ENCODE measurements at regions not wholly inside any gene's neighbourhood (a gene's known extent, or its start where the extent isn't known, plus 50 kb on each side); places are given as distances from the start of the nearest gene placed in this dataset.
"Not testable (repeated sequence)": the region's sequence is repeated elsewhere in the genome, so short reads cannot be mapped to it uniquely, and the experiment has no call there.

DNA sequence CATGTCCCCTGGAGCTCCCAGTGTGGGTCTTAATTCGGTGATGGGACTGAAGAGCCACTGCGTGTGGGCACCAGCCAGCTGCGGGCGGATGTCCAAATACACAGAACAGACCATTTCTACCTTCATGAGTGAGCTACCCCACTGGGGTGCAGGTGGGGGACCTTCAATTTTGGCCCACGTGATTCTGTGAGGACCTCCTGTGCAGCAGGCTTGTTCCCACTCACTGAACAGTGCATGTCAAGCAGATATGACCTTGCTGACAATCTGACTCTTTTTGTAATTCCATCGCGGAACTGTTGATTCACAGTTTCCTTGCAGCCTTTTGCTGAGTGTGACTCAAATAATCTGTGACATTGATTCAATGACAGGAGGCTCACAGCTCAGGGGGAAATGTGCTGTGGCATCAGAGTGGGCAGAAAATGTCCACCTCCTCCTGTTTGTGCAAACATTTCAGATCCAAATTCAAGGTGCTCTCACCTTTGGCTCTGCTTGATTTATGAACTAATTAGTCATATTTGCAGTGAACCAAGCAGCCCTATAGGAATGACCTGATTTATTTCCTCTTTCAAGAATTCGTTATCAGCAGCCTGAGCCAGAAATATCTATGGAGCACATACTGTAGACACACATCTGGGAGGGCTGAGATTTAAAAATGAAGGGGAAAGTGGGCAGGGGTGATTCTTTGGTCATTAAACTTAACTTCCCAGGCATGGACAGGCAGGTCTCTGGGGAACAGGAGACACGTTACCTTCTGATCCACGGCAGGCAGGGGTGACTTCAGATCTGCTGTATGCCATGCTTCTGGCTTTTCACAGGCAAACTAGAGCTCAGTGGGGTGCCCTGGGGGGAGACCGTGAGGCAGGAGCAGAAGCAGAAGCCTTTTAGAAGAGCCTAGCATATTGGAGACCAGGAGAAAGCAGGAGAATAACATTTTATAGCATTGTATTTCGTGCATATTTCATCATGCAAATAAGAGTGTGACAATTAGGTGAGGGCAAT, 170.0 kb upstream of the KL start:
- intact Hi-C loops (cut with micrococcal nuclease; ENCODE audit: unreplicated experiment): no loop called here
- Histone ChIP-seq H3K9me3 (ENCODE audit: low read depth, low read length, poor library complexity, severe bottlenecking) (no peaks in the 10 kb centered on the region), H3K27ac (ENCODE audit: low read depth, low read length, poor library complexity, severe bottlenecking) (no peak overlapping the region), H3K36me3 (ENCODE audit: insufficient read depth, low read length, poor library complexity, severe bottlenecking) (no peaks in the 10 kb centered on the region), H3K4me3 (ENCODE audit: low read depth, low read length, poor library complexity, severe bottlenecking) (no peak overlapping the region), H3K27me3 (replicated peaks; ENCODE audit: insufficient read depth, low read depth, low read length, poor library complexity) (no peaks in the 10 kb centered on the region), H3K4me1 (ENCODE audit: insufficient read depth, low read length, poor library complexity, severe bottlenecking) (no peaks in the 10 kb centered on the region)
- no TSS peak for BruUV-seq (replicated peaks)
- DNase-seq (ENCODE audit: low spot score): no peak
- CTCF ChIA-PET: no interaction called here
- TF ChIP-seq CTCF (conservative IDR thresholded peaks at IDR 0.05; ENCODE audit: low read depth, low read length): no peak
- no peak for TF ChIP-seq EZH2 (IDR thresholded peaks at IDR 0.05; ENCODE audit: borderline replicate concordance, low read depth, low read length, poor library complexity, severe bottlenecking)
- POLR2A ChIA-PET (ENCODE audit: low non-redundant PET): no interaction called here

GRCh38 chr13:32847976-32848375, 168.2 kb upstream of the KL start:
- H3K27ac ChIP-seq (ENCODE audit: low read depth, low read length, poor library complexity, severe bottlenecking); H3K27me3 ChIP-seq (replicated peaks; ENCODE audit: insufficient read depth, low read depth, low read length, poor library complexity); H3K36me3 ChIP-seq (ENCODE audit: insufficient read depth, low read length, poor library complexity, severe bottlenecking); DNase-seq (ENCODE audit: low spot score); CTCF ChIA-PET; H3K4me3 ChIP-seq (ENCODE audit: low read depth, low read length, poor library complexity, severe bottlenecking); intact Hi-C loops (cut with micrococcal nuclease; ENCODE audit: unreplicated experiment); POLR2A ChIA-PET (ENCODE audit: low non-redundant PET); BruUV-seq (replicated peaks); H3K4me1 ChIP-seq (ENCODE audit: insufficient read depth, low read length, poor library complexity, severe bottlenecking); H3K9me3 ChIP-seq (ENCODE audit: low read depth, low read length, poor library complexity, severe bottlenecking): not testable (repeated sequence)

DNA sequence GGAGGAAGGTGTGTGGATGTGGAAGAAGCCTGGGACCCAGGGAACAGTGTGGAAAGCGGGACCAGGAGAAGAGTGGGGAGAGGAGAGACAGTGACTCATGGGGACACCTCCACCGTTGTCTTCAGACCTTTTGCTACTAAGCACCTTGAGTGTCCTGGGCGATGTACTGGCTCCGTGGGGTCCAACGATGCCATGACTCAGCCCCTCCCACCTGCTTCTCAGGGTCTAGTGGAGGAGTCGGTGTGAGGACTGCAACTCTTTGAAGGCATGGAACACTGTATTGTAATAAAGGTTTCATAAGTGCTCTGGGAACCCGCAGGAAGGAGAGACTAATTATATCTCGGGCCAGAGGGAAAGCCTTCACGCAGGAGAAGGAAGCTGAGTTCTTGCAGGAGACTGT, 166.9 kb upstream of the KL start:
- CTCF ChIA-PET: no interaction called here
- no peak overlapping the region for H3K27ac ChIP-seq (ENCODE audit: low read depth, low read length, poor library complexity, severe bottlenecking)
- no peaks in the 10 kb centered on the region for H3K4me1 ChIP-seq (ENCODE audit: insufficient read depth, low read length, poor library complexity, severe bottlenecking)
- H3K27me3 ChIP-seq (replicated peaks; ENCODE audit: insufficient read depth, low read depth, low read length, poor library complexity): no peaks in the 10 kb centered on the region
- POLR2A ChIA-PET (ENCODE audit: low non-redundant PET): no interaction called here
- H3K4me3 ChIP-seq (ENCODE audit: low read depth, low read length, poor library complexity, severe bottlenecking): no peak overlapping the region
- no TSS peak for BruUV-seq (replicated peaks)
- no peak for TF ChIP-seq EZH2 (IDR thresholded peaks at IDR 0.05; ENCODE audit: borderline replicate concordance, low read depth, low read length, poor library complexity, severe bottlenecking)
- TF ChIP-seq CTCF (conservative IDR thresholded peaks at IDR 0.05; ENCODE audit: low read depth, low read length): no peak
- no peaks in the 10 kb centered on the region for H3K36me3 ChIP-seq (ENCODE audit: insufficient read depth, low read length, poor library complexity, severe bottlenecking)
- no peak for DNase-seq (ENCODE audit: low spot score)
- H3K9me3 ChIP-seq (ENCODE audit: low read depth, low read length, poor library complexity, severe bottlenecking): no peaks in the 10 kb centered on the region
- intact Hi-C loops (cut with micrococcal nuclease; ENCODE audit: unreplicated experiment): no loop called here
